ENCODE measurements at regions not wholly inside any gene's neighbourhood (a gene's known extent, or its start where the extent isn't known, plus 50 kb on each side); places are given as distances from the start of the nearest gene placed in this dataset.

DNA sequence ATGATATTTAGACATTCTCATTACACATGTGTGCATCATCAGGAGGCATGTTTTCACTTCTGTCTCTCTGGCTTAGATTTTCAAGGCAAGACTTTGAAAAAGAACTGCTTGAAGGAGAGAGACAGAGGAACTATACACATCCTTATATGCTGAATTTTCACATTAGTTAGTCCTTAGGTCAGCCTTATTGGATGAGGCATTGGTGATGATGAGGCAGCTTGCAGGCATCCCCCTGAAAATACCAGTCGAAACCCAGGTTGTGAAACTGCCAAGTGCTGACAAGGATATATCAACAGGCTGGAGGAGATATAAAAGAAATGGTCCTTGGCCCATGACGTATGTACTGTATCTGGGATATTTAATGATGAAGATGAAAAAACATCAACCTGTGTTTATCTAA is 297.2 kb upstream of the AADAT start (continued):
- TF ChIP-seq CHD7 (IDR thresholded peaks at IDR 0.05; ENCODE audit: insufficient replicate concordance, low read length) (no peak), RXRA (IDR thresholded peaks at IDR 0.05; ENCODE audit: insufficient read depth, low read depth, low read length) (no peak), ASH2L (IDR thresholded peaks at IDR 0.05; ENCODE audit: low read length) (no peak), POU5F1 (IDR thresholded peaks at IDR 0.05; ENCODE audit: low read depth, low read length) (no peak), SRF (IDR thresholded peaks at IDR 0.05; ENCODE audit: low read depth, low read length) (no peak), GTF2F1 (IDR thresholded peaks at IDR 0.05; ENCODE audit: borderline replicate concordance, low read depth, low read length) (no peak), BCL11A (IDR thresholded peaks at IDR 0.05; ENCODE audit: low read depth in 2 of 2, low read length in 2 of 2) (no peak), CBX8 (IDR thresholded peaks at IDR 0.05; ENCODE audit: borderline replicate concordance, low read depth, low read length) (no peak), CREB1 (IDR thresholded peaks at IDR 0.05) (no peak), JUND (IDR thresholded peaks at IDR 0.05; ENCODE audit: low read length) (no peak), CBX5 (IDR thresholded peaks at IDR 0.05; ENCODE audit: low read depth, low read length) (no peak), SP1 (IDR thresholded peaks at IDR 0.05; ENCODE audit: low read depth, low read length) (no peak)
- TF ChIP-seq, protein P1, sequence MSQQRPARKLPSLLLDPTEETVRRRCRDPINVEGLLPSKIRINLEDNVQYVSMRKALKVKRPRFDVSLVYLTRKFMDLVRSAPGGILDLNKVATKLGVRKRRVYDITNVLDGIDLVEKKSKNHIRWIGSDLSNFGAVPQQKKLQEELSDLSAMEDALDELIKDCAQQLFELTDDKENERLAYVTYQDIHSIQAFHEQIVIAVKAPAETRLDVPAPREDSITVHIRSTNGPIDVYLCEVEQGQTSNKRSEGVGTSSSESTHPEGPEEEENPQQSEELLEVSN (IDR thresholded peaks at IDR 0.05), result no peak
